Lower leg skin (tissue), 3 donors: ENCODE measurements at regions not wholly inside any gene's neighbourhood (a gene's known extent, or its start where the extent isn't known, plus 50 kb on each side); places are given as distances from the start of the nearest gene placed in this dataset.

Experiments
- CTCF ChIP-seq, 3 donors: fragments of 450-650 bp; IDR thresholded peaks; one replicate each; pipeline ENCODE4 v1.5.1; 2016; ENCODE audit warnings: antibody characterized with exemption in 3 of 3, mild to moderate bottlenecking in 3 of 3, moderate library complexity in 2 of 3
- POLR2A ChIP-seq, 2 donors: fragments of 450-650 bp; IDR thresholded peaks; one replicate each; pipeline ENCODE4 v1.6.1; 2016 to 2017; ENCODE audit warnings: antibody characterized with exemption in 2 of 2, mild to moderate bottlenecking in 1 of 2, moderate library complexity in 1 of 2

- TF ChIP-seq CTCF (IDR thresholded peaks at IDR 0.05) (no peak), POLR2A (IDR thresholded peaks at IDR 0.05) (no peak)
Observed at GRCh38 chr3:189038773-189039745, 132.7 kb upstream of the TPRG1 start.
